HepG2 (cell line): ENCODE measurements at regions not wholly inside any gene's neighbourhood (a gene's known extent, or its start where the extent isn't known, plus 50 kb on each side); places are given as distances from the start of the nearest gene placed in this dataset.

Source experiments
- ATAD3A ChIP-seq: sonication (generic); formaldehyde crosslinking; IDR thresholded peaks from 2 replicates; pipeline ENCODE4 v1.4.0; 2020; ENCODE audit warnings: missing genetic modification reagents
- EEA1 ChIP-seq: sonication (generic); formaldehyde crosslinking; IDR thresholded peaks from 2 replicates; pipeline ENCODE4 v1.5.1; 2020; ENCODE audit warnings: mild to moderate bottlenecking, missing genetic modification reagents, borderline replicate concordance
- ETV5 ChIP-seq: IDR thresholded peaks from 2 replicates; pipeline ENCODE4 v1.6.1; 2018; ENCODE audit warnings: missing biosample characterization, missing genetic modification reagents, inconsistent platforms, borderline replicate concordance
- NFIC ChIP-seq: IDR thresholded peaks from 2 replicates; pipeline ENCODE4 v1.6.1; 2012; ENCODE audit warnings: mild to moderate bottlenecking, low read length, inconsistent platforms
- ZNF546 ChIP-seq: sonication (generic); formaldehyde crosslinking; conservative IDR thresholded peaks from 2 replicates; pipeline ENCODE4 v1.8.1; 2023; ENCODE audit warnings: mild to moderate bottlenecking, missing genetic modification reagents
- TF ChIP-seq, protein P1 (sequence below), 2 experiments: IDR thresholded peaks; 2 replicates each; pipeline ENCODE4 v1.6.1; 2011 to 2012; ENCODE audit warnings: low read length in 2 of 2, borderline replicate concordance in 1 of 2, low read depth in 1 of 2, mild to moderate bottlenecking in 1 of 2, moderate library complexity in 1 of 2
- TF ChIP-seq, protein P2 (sequence below): sonication (generic); formaldehyde crosslinking; IDR thresholded peaks from 2 replicates; pipeline ENCODE4 v1.4.0; 2020; ENCODE audit warnings: missing genetic modification reagents
- TF ChIP-seq, protein P3 (sequence below): IDR thresholded peaks from 2 replicates; pipeline ENCODE4 v1.6.1; 2016; ENCODE audit warnings: missing genetic modification reagents, missing compliant biosample characterization

DNA sequence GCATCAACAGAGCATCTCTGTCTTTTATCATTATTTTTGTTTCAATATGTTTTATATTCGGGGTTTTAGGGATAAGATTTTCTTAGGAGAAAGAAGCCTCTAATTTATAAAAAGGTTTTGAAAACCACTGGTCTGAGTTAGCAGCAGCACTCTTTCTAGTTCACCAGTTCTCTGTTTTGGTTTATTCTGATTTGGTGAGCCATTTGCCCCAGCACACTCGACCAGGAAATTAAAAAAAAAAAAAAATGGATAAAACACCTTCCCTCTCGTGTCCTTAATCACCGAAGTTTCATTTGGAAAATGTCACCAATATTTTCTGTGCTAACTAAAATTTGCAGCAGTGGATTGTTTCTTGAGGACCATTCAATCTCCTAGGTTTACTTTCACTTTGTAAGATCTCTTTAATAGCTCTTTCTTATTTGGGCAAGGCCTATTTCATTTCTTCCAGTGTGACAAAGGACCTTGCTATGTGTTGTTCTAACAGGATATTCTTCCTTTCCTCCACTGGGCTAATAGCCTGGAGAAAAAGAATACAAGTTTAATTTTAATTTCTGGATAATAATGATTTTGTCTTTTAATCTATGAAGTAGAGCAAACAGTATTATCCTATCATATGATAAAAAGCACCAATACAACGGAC is 57.8 kb upstream of the ANXA1 start (continued):
- TF ChIP-seq, protein P1, sequence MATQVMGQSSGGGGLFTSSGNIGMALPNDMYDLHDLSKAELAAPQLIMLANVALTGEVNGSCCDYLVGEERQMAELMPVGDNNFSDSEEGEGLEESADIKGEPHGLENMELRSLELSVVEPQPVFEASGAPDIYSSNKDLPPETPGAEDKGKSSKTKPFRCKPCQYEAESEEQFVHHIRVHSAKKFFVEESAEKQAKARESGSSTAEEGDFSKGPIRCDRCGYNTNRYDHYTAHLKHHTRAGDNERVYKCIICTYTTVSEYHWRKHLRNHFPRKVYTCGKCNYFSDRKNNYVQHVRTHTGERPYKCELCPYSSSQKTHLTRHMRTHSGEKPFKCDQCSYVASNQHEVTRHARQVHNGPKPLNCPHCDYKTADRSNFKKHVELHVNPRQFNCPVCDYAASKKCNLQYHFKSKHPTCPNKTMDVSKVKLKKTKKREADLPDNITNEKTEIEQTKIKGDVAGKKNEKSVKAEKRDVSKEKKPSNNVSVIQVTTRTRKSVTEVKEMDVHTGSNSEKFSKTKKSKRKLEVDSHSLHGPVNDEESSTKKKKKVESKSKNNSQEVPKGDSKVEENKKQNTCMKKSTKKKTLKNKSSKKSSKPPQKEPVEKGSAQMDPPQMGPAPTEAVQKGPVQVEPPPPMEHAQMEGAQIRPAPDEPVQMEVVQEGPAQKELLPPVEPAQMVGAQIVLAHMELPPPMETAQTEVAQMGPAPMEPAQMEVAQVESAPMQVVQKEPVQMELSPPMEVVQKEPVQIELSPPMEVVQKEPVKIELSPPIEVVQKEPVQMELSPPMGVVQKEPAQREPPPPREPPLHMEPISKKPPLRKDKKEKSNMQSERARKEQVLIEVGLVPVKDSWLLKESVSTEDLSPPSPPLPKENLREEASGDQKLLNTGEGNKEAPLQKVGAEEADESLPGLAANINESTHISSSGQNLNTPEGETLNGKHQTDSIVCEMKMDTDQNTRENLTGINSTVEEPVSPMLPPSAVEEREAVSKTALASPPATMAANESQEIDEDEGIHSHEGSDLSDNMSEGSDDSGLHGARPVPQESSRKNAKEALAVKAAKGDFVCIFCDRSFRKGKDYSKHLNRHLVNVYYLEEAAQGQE (IDR thresholded peaks at IDR 0.05; ENCODE audit: borderline replicate concordance in 1 of 2, low read depth in 1 of 2, low read length in 2 of 2), result no peak
- TF ChIP-seq ETV5 (CRISPR knock-in tag) (no peak), ZNF546 (CRISPR knock-in tag) (no peak), NFIC (no peak), ATAD3A (CRISPR knock-in tag) (no peak), EEA1 (CRISPR knock-in tag) (no peak)
- TF ChIP-seq, protein P2, sequence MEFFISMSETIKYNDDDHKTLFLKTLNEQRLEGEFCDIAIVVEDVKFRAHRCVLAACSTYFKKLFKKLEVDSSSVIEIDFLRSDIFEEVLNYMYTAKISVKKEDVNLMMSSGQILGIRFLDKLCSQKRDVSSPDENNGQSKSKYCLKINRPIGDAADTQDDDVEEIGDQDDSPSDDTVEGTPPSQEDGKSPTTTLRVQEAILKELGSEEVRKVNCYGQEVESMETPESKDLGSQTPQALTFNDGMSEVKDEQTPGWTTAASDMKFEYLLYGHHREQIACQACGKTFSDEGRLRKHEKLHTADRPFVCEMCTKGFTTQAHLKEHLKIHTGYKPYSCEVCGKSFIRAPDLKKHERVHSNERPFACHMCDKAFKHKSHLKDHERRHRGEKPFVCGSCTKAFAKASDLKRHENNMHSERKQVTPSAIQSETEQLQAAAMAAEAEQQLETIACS (CRISPR knock-in tag), result no peak
- TF ChIP-seq, protein P3, sequence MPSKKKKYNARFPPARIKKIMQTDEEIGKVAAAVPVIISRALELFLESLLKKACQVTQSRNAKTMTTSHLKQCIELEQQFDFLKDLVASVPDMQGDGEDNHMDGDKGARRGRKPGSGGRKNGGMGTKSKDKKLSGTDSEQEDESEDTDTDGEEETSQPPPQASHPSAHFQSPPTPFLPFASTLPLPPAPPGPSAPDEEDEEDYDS (CRISPR knock-in tag), result no peak
